ENCODE measurements at regions not wholly inside any gene's neighbourhood (a gene's known extent, or its start where the extent isn't known, plus 50 kb on each side); places are given as distances from the start of the nearest gene placed in this dataset.
"Not testable (repeated sequence)": the region's sequence is repeated elsewhere in the genome, so short reads cannot be mapped to it uniquely, and the experiment has no call there.

- ATAC-seq; H3K4me3 ChIP-seq; H3K36me3 ChIP-seq; DNase-seq; intact Hi-C loops (cut with DNase I); FAIRE-seq; H3K4me1 ChIP-seq; H3K27ac ChIP-seq; H3K27me3 ChIP-seq; H3K9me3 ChIP-seq: not testable (repeated sequence)
- 73 to 75% methylated on average over 3 of the region's 3 CpGs for WGBS, 2 donors
Observed at GRCh38 chr19:34871911-34872310, 54.8 kb upstream of the ZNF30 start.

DNA sequence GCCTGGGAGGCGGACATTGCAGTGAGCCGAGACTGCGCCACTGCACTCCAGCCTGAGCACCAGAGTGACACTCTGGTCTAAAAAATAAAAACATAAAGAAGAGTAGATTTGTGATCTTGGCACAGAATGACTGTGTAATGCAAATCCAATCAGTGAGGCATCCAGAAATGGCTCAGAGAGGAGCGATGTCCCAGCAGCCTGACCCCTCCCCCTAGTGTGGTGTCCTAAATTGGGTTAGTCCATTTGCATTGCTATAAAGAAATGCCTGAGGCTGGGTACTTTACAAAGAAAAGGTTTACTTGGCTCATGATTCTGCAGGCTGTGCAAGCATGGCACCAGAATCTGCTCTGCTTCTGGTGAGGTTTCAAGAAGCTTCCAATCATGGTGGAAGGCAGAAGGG, 59.1 kb upstream of the ZNF30 start:
- Histone ChIP-seq H3K4me1 (no peaks in the 10 kb centered on the region), H3K27ac (no peak overlapping the region), H3K9me3 (no peaks in the 10 kb centered on the region), H3K36me3 (no peaks in the 10 kb centered on the region), H3K4me3 (no peak overlapping the region), H3K27me3 (no peaks in the 10 kb centered on the region)
- DNase-seq (no peak), ATAC-seq (no peak), FAIRE-seq (no peak)
- WGBS, 2 donors: 94 to 97% methylated on average over 4 of the region's 4 CpGs
- TF ChIP-seq, protein P1, sequence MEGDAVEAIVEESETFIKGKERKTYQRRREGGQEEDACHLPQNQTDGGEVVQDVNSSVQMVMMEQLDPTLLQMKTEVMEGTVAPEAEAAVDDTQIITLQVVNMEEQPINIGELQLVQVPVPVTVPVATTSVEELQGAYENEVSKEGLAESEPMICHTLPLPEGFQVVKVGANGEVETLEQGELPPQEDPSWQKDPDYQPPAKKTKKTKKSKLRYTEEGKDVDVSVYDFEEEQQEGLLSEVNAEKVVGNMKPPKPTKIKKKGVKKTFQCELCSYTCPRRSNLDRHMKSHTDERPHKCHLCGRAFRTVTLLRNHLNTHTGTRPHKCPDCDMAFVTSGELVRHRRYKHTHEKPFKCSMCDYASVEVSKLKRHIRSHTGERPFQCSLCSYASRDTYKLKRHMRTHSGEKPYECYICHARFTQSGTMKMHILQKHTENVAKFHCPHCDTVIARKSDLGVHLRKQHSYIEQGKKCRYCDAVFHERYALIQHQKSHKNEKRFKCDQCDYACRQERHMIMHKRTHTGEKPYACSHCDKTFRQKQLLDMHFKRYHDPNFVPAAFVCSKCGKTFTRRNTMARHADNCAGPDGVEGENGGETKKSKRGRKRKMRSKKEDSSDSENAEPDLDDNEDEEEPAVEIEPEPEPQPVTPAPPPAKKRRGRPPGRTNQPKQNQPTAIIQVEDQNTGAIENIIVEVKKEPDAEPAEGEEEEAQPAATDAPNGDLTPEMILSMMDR (IDR thresholded peaks at IDR 0.05): no peak
- intact Hi-C loops (cut with DNase I): no loop called here

GRCh38 chr19:34865225-34865624, 61.5 kb upstream of the ZNF30 start:
- H3K4me1 ChIP-seq; H3K4me3 ChIP-seq; FAIRE-seq; H3K9me3 ChIP-seq; H3K27me3 ChIP-seq; H3K27ac ChIP-seq; H3K36me3 ChIP-seq; DNase-seq; intact Hi-C loops (cut with DNase I); ATAC-seq: not testable (repeated sequence)
- 68% methylated on average over 2 of the region's 2 CpGs for WGBS, 2 donors

GRCh38 chr19:34859823-34860736, 66.6 kb upstream of the ZNF30 start:
- H3K27ac ChIP-seq; H3K9me3 ChIP-seq; H3K27me3 ChIP-seq; FAIRE-seq; H3K36me3 ChIP-seq; intact Hi-C loops (cut with DNase I); DNase-seq; H3K4me1 ChIP-seq: not testable (repeated sequence)
- ATAC-seq: peak in 2 of 4 donors; percentile 39 to 68
- peak overlapping the region in 3 of 4 donors; percentile 7 to 47 (median 38) for H3K4me3 ChIP-seq
- 5 to 9% methylated on average over 28 to 29 of the region's 34 CpGs for WGBS, 2 donors

- H3K27ac ChIP-seq; H3K4me3 ChIP-seq; intact Hi-C loops (cut with DNase I); H3K36me3 ChIP-seq; DNase-seq; ATAC-seq; H3K27me3 ChIP-seq; H3K9me3 ChIP-seq; H3K4me1 ChIP-seq; FAIRE-seq: not testable (repeated sequence)
- WGBS, 2 donors: 94 to 98% methylated on average over 2 of the region's 2 CpGs
Observed at GRCh38 chr19:34859325-34859724, 67.4 kb upstream of the ZNF30 start.

GRCh38 chr19:34856052-34856451, 70.7 kb upstream of the ZNF30 start:
- ATAC-seq: no peak
- no peak for DNase-seq
- TF ChIP-seq, protein P1 (IDR thresholded peaks at IDR 0.05): no peak
- Histone ChIP-seq H3K9me3 (no peaks in the 10 kb centered on the region), H3K4me1 (no peaks in the 10 kb centered on the region), H3K4me3 (no peak overlapping the region), H3K27ac (no peak overlapping the region), H3K27me3 (no peaks in the 10 kb centered on the region), H3K36me3 (no peaks in the 10 kb centered on the region)
- FAIRE-seq: no peak
- intact Hi-C loops (cut with DNase I): no loop called here

DNA sequence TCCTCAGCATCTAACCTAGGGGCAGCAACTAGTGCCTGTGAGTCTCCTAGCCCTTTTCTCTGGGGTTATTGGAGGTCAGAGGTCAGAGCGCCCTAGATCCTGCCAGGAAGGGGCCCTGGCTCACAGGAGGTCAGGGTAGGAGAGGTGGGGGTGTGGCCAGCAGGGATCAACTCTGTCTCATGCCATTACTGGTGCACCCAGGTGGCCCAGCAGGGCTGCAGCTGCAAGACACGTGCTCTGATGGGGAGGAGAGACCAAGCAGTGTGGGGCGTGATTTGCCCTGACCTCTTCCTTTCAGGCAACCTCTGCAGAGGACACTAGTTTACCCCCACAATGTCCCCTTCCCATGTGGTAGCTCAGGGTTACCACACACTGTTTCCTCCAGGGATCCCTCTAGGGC, 73.3 kb upstream of the ZNF30 start:
- no peak for ATAC-seq
- H3K36me3 ChIP-seq: no peaks in the 10 kb centered on the region
- no peak overlapping the region for H3K27ac ChIP-seq
- H3K4me3 ChIP-seq: no peak overlapping the region
- FAIRE-seq: no peak
- no peaks in the 10 kb centered on the region for H3K27me3 ChIP-seq
- TF ChIP-seq, protein P1 (IDR thresholded peaks at IDR 0.05): no peak
- H3K4me1 ChIP-seq: no peaks in the 10 kb centered on the region
- H3K9me3 ChIP-seq: no peaks in the 10 kb centered on the region
- intact Hi-C loops (cut with DNase I): no loop called here
- WGBS, 2 donors: 66 to 71% methylated on average over 3 of the region's 3 CpGs
- DNase-seq: no peak

All from pancreas (tissue), 10 donors.